ENCODE measurements at regions not wholly inside any gene's neighbourhood (a gene's known extent, or its start where the extent isn't known, plus 50 kb on each side); places are given as distances from the start of the nearest gene placed in this dataset.

- DNase-seq (ENCODE audit: low read depth), result no peak
- H3K4me3 ChIP-seq (ENCODE audit: low read length), result no peak overlapping the region
- no peak for TF ChIP-seq CTCF (conservative IDR thresholded peaks at IDR 0.05; ENCODE audit: low read depth, low read length)
Measured at GRCh38 chr3:178260887-178261565, 275.2 kb upstream of the KCNMB2 start.

GRCh38 chr3:178263236-178263916 is 272.9 kb upstream of the KCNMB2 start:
- TF ChIP-seq CTCF (conservative IDR thresholded peaks at IDR 0.05; ENCODE audit: low read depth, low read length), result no peak
- no peak for DNase-seq (ENCODE audit: low read depth)
- no peak overlapping the region for H3K4me3 ChIP-seq (ENCODE audit: low read length)

GRCh38 chr3:178267158-178267844 is 268.9 kb upstream of the KCNMB2 start:
- no peak for DNase-seq (ENCODE audit: low read depth)
- H3K4me3 ChIP-seq (ENCODE audit: low read length), result no peak overlapping the region
- no peak for TF ChIP-seq CTCF (conservative IDR thresholded peaks at IDR 0.05; ENCODE audit: low read depth, low read length)

- TF ChIP-seq CTCF (conservative IDR thresholded peaks at IDR 0.05; ENCODE audit: low read depth, low read length), result no peak
- no peak overlapping the region for H3K4me3 ChIP-seq (ENCODE audit: low read length)
- DNase-seq (ENCODE audit: low read depth), result no peak
Measured at GRCh38 chr3:178270838-178271237, 265.4 kb upstream of the KCNMB2 start.

- DNase-seq (ENCODE audit: low read depth), result no peak
- no peak overlapping the region for H3K4me3 ChIP-seq (ENCODE audit: low read length)
- no peak for TF ChIP-seq CTCF (conservative IDR thresholded peaks at IDR 0.05; ENCODE audit: low read depth, low read length)
Measured at GRCh38 chr3:178271740-178272387, 264.4 kb upstream of the KCNMB2 start.

GRCh38 chr3:178272841-178273240 is 263.4 kb upstream of the KCNMB2 start:
- no peak for TF ChIP-seq CTCF (conservative IDR thresholded peaks at IDR 0.05; ENCODE audit: low read depth, low read length)
- no peak for DNase-seq (ENCODE audit: low read depth)
- H3K4me3 ChIP-seq (ENCODE audit: low read length), result no peak overlapping the region
